Stimulated activated CD8-positive, alpha-beta memory T cell treated with anti-CD3 and anti-CD28 coated beads, Interleukin-2, amount 100 ng/mL, for 1 hour (primary cell): ENCODE measurements at regions not wholly inside any gene's neighbourhood (a gene's known extent, or its start where the extent isn't known, plus 50 kb on each side); places are given as distances from the start of the nearest gene placed in this dataset.

ENCODE experiments used
- DNase-seq, 2 donors: peaks; one replicate each; pipeline ENCODE4 v3.0.0-alpha.2; 2020; ENCODE audit warnings: low read depth in 2 of 2

- DNase-seq: no peak
Measured at GRCh38 chr18:2380101-2380500, 191.2 kb downstream of the METTL4 start.

DNA sequence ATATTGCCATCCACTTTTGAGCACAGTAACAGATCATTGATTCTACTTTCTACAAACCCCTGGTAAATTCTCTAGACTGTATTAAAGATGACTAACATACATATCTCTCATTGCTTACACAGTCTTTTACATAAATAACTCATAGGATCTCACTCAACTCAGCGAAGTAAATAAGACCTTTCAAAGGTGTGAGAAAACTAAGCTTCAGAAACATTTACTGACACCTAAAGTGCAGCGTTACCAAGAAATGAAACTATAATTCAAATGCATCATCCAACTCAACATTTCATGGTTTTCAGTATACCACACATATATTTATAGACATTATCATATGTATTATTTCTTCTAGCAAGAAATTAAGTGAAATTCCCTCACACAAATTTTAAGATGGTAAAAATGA, 189.8 kb downstream of the METTL4 start:
- DNase-seq: no peak

- DNase-seq: no peak
Measured at GRCh38 chr18:2387588-2387987, 183.7 kb downstream of the METTL4 start.

- DNase-seq: no peak
Measured at GRCh38 chr18:2390158-2390557, 181.1 kb downstream of the METTL4 start.

DNA sequence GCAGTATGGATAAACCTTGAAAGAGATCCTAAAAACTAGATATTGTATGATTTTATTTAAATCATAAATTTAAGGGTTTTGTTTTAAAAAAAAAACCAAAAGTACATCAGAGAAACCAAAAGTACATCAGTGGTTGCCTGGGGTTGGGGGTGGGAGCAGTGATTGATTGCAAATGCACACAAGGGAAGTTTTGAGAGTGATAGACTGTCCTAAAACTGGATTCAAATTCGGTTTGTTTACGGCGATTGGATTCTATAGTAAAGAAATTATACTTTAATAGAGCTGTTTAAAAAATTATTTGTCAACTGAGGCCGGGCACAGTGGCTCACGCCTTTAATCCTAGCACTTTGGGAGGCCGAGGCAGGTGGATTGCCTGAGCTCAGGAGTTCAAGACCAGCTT, 179.8 kb downstream of the METTL4 start:
- no peak for DNase-seq

DNA sequence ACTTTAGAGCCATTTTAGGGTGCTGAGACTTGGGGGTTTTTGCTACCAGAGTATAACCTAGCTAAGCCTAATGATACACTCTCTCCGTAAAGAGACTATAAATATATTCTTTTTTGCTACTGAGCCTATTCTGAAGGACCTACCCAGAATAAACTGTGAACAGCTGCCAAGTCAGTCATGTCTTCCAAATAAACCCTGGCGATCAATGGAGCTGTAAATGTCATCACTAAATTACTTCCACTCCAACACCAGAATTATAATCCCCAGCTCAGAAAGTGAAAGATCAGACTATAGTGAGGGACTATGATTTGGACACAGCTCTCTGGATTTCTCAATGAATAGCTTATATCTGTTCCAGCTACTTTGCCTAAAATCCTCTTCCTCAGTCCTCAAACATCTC, 178.9 kb downstream of the METTL4 start:
- DNase-seq: no peak

- no peak for DNase-seq
Measured at GRCh38 chr18:2394684-2395083, 176.6 kb downstream of the METTL4 start.

- DNase-seq: no peak
Measured at GRCh38 chr18:2395427-2396161, 175.7 kb downstream of the METTL4 start.

- DNase-seq: no peak
Measured at GRCh38 chr18:2396162-2396505, 175.2 kb downstream of the METTL4 start.

DNA sequence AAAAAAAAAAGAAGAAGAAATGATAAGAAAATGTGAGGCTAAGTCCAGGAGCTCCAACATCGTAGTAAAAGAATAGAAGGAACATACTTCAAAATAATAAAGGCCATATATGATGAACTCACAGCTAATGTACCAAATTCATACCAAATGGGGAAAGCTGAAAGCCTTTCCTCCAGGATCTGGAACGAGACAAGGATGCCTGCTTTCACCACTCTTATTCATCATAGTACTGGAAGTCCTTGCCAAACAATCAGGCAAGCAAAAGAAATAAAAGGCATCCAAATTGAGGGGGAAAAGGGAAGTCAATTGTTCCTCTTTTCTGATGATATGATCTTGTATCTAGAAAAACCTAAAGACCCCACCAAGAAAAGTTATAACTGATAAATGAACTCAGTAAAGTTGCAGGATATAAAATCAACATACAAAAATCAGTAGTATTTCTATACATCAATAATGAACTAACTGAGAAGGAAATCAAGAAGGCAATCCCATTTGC, 170.6 kb downstream of the METTL4 start:
- DNase-seq: no peak

GRCh38 chr18:2402084-2402483, 169.2 kb downstream of the METTL4 start:
- no peak for DNase-seq

DNA sequence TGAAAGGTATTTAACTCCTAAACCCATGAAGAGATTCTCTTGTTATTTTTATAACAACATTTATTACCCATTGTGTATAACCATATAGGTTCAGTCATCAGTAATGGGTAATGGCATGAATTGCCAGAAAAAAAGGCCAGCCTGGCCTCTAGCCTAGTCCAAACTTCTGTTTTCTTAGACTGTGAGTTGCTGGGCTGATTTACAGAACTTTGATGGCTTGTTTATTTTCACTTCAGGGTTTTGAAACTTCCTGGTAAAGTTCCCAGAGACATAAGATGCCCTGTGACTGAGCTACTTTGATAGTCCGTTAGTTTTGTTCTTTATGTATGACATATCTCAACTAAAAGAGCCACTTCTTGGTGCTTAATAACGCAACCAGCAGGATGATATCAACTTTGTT, 164.8 kb downstream of the METTL4 start:
- DNase-seq: no peak

DNA sequence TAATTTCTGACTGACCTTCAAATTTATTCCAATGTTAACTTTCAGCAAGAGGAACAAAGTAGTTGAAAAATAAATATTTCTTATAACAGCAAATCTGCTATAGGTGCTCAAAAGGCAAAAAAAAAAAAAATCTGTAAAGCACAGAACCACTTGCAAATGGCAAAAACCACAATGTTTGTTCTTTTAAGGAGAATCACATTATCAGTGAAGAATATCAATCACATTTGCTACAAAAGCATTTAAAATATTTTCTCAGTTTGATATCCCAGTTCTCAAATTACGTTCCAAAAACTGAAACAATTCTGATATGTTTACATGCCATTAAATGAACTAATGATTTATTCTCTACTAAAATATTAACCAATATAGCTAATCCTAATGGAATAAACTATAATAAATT, 163.3 kb downstream of the METTL4 start:
- DNase-seq: no peak

- no peak for DNase-seq
Measured at GRCh38 chr18:2409906-2410305, 161.4 kb downstream of the METTL4 start.

DNA sequence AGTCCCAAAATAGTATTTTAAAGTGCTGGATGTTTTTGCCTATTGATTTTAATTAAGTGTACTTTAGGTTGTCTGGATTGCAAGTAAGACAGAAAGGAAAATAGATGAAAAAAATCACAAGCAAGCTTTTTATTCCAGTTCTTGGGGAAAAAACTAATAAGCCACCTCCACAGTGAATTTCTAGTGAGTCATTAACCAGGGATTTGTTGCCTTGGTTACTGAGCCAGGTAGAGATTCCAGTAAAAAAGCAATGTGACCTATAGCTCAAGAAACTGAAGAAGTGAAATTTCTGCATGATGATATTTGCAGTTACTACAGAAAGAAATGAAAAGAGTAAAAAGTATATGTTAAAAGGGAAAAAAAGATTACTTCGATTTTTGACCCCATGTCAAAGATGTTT, 160.6 kb downstream of the METTL4 start:
- no peak for DNase-seq

- DNase-seq: no peak
Measured at GRCh38 chr18:2411381-2411960, 159.8 kb downstream of the METTL4 start.

GRCh38 chr18:2412281-2412680, 159.0 kb downstream of the METTL4 start:
- DNase-seq: no peak

DNA sequence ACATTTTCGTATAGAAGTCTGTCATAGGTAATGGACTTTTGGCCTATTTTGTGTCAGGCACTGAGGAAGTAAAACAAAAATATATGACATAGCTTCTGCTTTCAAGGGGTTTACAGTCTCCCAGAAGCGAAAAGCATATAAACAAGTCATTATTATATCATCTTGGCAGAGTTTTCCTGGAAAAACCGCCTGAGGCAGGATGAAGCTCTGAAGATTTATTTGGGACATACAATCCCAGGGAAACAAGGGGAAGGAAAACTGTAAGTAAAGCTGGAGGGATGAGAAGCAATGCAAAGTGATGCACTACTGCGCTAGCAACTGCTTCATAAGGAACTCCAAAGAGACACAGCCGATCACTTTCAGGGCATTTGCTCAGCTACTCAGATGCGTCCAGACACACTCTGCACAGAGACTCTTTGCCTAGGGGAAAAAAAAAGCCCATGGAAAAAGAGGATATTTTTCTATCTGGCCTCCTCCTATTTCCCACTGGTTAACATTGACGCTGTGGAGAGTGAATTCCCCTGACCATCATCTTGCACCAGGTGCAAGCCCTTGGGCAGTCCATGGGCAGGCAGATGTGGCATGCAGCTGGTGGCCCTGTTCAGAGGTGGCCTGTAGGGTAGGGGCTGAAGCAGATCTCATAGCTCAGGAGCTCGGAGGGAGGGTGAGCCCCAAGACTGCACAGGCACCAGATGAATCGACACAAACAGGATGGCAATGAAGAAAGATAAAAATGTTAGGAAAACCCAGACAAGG, 158.1 kb downstream of the METTL4 start:
- DNase-seq: no peak

DNA sequence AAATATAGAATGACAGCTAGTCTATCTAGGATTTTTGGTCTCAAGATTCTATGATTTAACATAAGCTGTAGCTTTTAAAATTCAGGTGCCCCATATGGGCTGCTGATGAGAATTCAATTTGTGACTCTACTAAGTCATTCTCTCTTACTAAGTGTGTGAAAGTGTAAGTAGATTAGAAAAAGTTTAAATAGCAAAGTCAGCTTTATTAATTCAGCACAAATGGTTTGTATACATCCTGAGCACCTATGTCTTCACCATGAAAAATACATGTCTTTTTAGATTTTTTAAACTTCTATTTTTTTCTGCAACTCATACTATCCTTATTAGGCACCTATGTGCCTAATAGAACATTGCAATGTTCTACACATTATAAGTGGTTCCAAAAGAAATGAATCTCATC, 157.1 kb downstream of the METTL4 start:
- no peak for DNase-seq

GRCh38 chr18:2415656-2416055, 155.6 kb downstream of the METTL4 start:
- DNase-seq: no peak

DNA sequence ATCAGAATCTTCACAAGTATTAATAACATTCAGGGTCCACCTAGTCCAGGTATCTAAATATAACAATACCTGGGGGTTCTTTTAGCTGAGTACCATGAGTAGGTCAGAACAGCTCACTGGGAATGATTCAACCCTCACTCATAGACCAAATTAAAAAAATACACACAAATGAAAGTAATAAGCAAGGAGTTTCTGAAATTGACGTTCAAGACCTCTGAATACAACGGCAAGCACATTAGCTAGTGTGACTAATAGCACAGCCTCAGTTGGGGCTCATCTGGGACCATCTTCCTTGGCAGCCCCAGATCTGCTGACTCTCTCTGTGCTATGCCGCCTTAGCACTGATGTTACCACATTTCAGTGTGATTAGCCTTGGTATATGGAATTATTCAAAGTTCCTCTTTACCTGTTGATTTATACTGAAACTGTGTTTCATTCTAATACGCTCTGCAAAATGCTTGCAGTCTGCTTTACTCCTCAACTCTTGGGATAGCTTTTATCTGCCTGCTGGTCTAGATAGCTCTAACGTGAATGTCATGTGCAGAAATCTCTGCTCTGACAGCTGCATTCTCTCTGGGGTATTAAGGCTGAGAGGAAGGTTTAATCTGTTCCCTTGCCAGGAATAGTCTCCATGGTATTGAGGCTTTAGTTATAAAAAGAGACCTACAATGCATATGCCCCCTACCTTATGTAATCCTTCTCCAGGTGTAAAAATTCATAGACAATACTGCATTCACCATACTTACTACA, 153.3 kb downstream of the METTL4 start:
- DNase-seq: no peak

- DNase-seq: no peak
Measured at GRCh38 chr18:2420367-2420766, 150.9 kb downstream of the METTL4 start.
